Peyer's patch (tissue), 4 donors: ENCODE measurements at regions not wholly inside any gene's neighbourhood (a gene's known extent, or its start where the extent isn't known, plus 50 kb on each side); places are given as distances from the start of the nearest gene placed in this dataset.

ENCODE experiments used
- CTCF ChIP-seq, 6 experiments: fragments of 450-650 bp in 4 of 6; fragments of 200-600 bp in 2 of 6; sonication (generic) in 1 of 6; IDR thresholded peaks; one replicate each; pipeline ENCODE4 v1.5.1; 2017 to 2019; ENCODE audit warnings: antibody characterized with exemption in 6 of 6, mild to moderate bottlenecking in 3 of 6, moderate library complexity in 1 of 6
- POLR2A ChIP-seq, 2 donors: fragments of 450-650 bp; IDR thresholded peaks; one replicate each; pipeline ENCODE4 v1.5.1; 2017; ENCODE audit warnings: antibody characterized with exemption in 2 of 2, mild to moderate bottlenecking in 2 of 2, moderate library complexity in 2 of 2

DNA sequence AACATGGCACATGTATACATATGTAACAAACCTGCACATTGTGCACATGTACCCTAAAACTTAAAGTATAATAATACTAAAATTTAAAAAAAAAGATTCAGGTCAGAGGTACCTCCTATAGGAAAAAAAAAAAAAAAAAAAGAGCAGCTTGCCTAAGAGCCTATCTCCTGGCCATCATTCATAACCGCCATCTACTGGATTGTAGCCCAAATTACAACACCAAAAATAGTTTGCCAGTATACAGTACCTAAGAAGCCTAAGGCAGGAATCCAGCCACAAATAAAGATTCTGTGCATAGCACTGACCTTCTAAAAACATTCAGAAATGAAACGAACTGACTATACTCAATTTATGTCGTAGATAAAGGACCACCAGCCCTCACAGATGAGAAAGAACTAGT lies 438.4 kb upstream of the ADGRB3 start:
- TF ChIP-seq CTCF (IDR thresholded peaks at IDR 0.05) (no peak), POLR2A (IDR thresholded peaks at IDR 0.05) (no peak)
